HG02938 (cell line): ENCODE measurements at regions not wholly inside any gene's neighbourhood (a gene's known extent, or its start where the extent isn't known, plus 50 kb on each side); places are given as distances from the start of the nearest gene placed in this dataset.
"Not testable (repeated sequence)": the region's sequence is repeated elsewhere in the genome, so short reads cannot be mapped to it uniquely, and the experiment has no call there.

Source experiments
- ATAC-seq: cut with Tn5 transposase; IDR thresholded peaks from one replicate; pipeline ENCODE4 v1.9.1; 2021; ENCODE audit warnings: mild to moderate bottlenecking, moderate library complexity; ENCODE audit not compliant: unreplicated experiment

DNA sequence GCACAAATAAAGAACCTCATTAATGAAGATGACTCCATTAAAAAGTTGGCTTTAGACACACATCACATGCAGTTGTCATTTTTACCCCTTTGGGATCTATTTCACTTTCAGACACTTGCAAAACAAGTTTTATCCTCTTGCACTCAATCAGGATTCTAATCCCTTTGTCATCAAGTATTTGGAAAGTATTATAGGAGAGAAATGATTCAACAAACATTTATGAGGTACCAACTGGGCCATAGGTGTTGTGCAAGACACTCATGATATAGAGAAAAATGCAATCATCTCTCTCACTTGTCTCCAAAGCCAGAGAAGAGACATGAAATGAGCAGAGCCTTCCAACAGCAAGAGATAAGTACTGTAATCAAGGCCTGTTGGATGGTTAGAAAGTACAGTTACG, 327.7 kb downstream of the RMST start:
- no peak for ATAC-seq

DNA sequence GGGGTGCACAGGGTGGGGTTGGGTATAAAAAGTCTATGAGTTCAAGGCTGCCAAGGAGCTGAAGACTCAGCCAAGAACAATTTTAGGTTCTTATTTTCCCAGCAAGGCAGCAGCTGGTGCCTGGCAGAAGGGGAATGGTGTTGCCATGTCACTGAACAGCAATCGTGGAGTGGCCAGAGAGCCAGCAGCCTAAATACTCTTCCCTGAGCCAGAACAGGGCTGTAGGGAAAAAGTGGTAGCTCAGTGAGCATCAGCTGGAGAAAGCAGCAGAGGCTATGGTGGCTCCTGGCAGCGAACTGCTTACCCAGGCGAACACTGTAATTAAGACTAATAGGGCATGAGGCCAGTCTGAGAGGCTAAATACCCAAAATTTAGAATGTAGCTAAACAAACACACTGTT, 334.9 kb downstream of the RMST start:
- no peak for ATAC-seq

DNA sequence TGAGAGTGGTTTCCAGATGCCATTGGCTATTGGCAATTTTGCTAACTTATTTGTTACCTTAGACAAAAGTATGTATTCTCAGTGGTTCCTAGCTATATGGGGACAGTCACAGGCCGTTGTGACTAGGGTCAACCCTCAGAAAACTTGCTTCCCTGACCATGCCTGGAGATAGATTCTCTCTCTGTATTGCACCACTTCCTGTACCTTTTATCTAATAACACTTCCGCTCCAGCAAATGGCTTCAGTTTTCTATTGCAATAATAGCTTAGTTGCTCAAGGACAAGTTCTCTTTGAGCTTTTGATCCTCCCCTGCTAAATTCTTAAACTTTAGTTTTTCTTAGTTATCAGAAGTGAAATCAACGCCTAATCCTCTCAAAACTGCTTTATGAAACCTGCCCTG, 338.0 kb downstream of the RMST start:
- ATAC-seq, result no peak

DNA sequence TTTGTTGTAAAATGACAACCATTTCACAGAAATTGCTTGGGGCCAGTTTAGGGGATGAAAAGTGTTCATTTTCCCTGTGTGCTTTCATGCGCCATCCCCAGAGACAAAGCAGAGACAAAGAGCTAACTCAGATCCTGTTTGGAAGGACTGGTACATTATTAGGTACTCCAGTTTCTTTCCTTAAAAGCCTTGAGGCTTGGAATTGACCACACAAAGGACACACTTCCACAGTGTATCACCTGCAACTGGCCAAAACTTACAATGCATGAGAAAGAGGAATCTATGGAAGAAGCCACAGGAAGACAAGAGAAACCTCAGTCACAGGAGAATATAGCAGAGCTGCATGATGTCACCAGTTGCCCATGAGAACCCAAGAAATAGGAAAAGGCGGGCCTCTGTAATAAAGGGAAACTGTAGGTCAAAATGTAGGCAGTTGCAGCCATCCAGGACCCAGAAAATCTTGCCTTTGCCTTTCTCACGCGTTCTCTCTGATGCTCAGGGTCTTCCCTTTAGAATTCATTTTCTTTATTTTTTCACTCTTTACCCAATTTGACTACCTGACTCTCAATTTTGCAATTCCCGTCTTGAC, 339.0 kb downstream of the RMST start:
- ATAC-seq, result no peak

DNA sequence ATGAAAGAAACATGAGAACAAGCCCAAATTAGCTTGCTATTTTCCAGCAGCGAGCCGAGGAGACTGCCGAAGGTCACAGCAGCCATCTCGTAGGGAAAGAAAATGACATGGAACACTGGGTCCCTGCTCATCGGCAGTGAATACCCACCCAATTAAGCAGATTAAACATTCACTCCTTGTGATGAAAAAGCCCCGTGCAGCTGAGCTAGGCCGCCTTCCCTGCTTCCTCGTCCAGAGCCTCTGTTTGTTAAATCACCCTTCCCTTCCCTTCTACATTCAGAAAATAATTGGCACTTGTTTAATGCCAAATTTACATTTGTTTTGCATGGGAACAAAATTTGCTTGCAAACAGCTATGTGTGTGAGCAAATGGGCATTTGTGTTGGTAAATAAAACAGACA, 342.5 kb downstream of the RMST start:
- ATAC-seq, result no peak

DNA sequence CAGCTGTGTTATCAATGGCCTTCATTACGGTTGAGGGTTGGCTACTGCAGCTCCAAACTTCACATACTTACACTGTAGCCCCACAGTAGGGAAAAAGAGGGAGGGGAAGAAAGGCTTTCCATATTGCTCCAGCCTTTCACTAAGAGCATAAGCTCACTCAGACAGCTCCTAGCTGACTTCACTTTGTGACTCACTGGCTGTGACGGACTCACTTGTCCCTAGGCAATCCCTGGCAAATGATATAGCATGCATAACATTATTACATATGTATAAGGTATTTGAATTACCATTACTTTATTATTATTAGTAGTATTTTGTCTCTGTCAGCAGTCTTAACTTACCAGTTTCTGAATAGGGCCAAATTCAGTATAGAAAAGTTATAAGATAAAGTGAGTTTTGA, 350.7 kb downstream of the RMST start:
- no peak for ATAC-seq

DNA sequence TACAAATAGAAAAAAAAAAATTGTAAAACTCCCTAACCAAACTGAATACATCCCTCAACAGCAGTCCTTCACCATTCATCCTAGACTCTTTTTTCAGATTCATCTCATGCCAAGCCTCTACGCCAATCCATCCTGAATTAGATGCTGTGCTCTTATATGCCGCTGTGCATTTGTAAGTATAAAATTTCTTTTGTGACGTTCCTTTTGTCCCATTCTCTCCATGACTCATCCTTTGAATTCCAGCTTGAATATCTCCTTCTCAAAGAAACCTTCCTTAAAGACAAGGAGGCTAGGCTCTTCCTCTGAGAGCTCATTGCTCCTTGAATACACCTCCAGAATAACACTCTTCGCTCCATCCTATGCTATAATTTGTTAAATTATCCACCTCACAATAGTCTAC, 359.2 kb downstream of the RMST start:
- ATAC-seq, result no peak

DNA sequence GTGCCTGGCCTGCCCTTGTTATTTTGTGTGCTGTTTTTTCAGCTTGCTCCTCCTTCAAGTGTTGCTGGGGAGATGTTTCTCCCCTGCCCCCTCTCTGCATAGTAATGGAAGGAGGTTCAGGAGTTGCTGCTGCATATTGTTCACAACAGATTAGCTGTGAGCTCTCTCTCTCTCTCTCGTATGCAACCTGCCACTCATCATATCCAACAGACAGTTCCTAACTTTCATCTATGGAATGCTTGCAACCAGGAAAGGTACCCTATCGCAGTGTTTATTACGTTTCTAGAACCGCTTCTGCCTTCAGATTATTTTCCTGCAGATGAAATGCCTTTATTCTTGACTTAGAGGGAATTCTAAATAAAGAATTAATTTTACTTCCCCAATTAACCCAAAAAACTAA, 372.9 kb downstream of the RMST start:
- no peak for ATAC-seq

DNA sequence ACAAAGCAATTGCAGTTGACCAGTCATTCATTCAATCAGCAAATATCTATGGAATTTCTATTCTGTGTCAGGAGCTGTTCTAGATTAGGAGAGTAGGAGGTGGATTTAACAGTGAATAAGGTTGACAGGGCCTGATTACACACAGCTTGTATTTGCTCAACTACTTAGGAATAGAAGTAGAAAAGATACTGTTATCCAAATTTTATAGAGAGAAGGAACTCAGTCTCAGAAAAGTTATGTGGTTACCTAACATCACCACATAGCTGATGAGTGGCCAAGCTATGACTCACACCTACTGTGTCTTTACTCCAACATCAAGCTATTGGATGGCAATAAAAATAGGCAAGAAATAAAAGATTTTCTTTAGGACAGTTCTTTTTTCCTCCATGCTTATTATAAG, 374.8 kb downstream of the RMST start:
- ATAC-seq, result no peak

DNA sequence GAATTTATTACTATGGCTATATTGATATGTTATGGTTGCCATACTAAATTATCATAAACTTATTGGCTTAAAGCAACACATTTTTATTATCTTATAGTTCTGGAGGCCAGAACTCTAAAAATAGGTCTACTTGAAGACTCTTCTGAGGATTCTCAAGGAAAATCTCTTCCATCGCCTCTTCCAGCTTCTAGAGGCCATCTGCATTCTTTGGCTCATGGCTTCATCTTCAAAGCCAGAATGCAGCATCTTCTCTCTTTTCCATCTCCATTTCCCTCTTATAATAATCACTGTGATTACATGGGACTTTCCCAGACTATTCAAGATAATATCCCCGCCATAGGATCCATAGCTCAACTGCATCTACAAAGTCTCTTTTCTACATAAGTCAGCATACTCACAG, 385.4 kb downstream of the RMST start:
- no peak for ATAC-seq

DNA sequence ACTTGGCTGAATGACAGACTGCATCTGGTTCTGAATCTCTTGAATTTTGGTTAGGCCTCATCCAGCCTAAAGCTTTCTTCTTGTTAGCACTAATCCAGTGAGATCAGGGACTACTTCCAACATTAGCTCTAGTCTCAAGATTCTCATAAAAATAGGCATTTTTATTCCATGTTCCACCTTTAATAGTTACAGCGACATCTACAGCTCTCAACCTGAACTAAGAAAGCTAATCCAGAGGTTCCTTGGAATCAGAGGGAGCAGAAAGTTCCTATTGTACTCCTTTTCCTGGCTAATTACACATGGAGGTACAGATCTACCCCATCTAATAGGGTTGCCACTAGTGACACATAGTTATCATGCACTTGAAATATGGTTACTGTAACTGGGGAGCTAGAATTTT, 391.9 kb downstream of the RMST start:
- no peak for ATAC-seq

DNA sequence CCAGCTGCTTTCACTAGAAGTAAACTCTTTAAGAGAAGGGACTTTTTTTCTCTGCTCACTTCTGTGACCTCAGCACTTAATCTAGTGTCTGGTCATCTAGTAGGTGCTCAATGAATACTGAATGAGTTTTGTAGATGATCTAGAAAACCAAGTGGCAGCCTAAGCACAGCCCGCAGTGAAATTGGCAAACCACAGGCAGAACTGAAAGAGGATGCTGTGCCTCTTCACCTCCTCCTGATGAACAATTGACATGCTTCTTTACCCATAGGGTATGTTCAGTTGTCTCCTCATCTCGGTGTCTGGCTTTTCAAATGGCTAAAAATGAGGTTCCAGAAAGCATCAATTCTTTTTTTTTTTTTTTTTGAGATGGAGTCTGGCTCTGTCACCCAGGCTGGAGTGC, 399.5 kb downstream of the RMST start:
- ATAC-seq, result no peak

DNA sequence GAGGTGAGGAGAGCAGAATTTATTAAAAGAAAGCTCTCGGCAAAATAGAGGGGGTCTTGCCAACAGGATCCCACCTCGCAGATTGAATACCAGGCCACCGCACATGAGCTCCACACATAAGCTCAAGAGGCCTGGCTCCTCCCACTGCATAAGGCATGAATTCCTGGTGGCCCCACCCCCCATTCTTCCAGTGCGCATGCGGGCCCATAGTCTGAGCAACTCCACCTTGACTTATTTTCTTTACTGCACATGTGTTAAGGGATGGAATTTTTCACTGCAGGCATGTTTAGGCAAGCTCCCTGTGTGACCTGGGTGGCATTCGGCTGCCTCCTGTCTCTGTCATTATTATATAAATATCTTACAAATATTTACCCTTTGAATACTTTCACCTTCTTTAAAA, 412.5 kb downstream of the RMST start:
- ATAC-seq, result no peak

DNA sequence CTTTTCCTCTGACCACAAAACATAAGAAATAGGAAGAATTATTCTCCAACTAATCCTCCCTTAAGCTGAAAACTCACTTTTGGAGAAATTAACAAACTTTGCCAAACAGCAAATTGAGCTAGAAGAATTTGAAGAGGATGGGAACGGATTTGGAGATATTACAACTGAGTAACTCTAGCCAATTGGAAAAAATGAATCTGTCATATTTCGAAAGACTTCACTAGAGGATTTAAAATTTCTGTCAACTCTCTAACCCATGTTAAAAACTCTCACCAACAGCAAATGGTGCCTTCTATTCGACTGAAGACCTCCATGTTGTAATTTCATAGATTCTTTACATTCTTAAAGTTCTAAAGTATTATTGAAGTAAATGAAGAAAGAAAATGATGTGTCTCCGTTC, 414.2 kb downstream of the RMST start:
- no peak for ATAC-seq

DNA sequence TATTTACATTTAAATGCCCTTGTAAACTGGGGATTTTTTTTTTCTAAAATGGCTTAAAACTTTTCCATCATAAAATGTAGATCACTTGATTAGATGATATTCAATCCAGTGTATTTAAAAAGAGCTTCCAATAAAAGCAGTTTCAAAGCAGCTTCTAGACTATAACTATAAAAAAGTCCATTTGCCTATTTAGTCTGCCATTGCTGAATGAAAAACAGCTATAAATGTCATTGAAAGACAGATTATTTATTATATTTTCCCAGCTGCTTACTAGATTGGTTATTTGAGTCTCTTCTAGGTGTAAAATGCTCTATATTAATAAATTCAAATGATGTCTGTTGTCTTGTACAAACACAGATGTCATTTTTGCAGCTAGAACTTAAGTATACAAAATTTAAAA, 414.8 kb downstream of the RMST start:
- ATAC-seq, result no peak

DNA sequence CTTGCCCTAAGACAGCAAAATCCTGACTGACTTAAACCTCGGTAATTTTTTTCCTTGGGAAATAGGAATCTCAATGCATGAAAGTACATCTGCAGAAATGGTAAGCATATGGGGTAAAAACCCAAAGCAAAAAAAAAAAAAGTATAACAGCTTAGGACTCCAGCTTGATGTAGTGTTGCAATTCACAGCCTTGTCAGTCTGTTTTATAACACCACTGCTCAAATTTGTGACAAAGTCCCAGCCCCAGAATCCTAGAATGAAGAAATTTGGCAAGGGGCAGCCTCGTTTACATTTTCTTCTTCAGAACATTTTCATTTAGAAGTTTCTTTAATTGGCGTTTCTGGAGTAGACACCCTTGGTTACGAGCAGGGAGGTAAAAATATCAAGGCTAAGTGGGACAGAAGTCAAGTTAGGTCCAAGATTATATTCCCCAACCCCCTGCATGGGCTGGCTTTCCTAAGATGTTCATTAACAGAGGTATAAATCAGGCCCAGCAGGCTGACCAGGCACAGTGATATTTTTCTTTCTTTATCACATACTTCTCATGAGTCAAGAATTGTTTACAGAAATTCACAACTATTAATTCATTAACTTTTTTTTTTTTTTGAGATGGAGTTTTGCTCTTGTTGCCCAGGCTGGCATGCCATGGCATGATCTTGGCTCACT, 424.0 kb downstream of the RMST start:
- no peak for ATAC-seq

DNA sequence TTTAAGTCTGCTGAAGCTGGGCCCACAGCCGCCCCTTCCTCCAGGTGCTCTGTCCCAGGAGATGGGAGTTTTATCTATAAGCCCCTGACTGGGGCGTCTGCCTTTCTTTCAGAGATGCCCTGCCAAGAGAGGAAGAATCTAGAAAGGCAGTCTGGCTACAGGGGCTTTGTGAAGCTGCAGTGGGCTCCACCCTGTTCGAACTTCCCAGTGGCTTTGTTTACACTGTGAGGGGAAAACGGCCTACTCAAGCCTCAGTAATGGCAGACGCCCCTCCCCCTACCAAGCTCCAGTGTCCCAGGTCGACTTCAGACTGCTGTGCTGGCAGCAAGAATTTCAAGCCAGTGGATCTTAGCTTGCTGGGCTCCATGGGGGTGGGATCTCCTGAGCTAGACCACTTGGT, 435.3 kb downstream of the RMST start:
- ATAC-seq, result not testable (repeated sequence)

DNA sequence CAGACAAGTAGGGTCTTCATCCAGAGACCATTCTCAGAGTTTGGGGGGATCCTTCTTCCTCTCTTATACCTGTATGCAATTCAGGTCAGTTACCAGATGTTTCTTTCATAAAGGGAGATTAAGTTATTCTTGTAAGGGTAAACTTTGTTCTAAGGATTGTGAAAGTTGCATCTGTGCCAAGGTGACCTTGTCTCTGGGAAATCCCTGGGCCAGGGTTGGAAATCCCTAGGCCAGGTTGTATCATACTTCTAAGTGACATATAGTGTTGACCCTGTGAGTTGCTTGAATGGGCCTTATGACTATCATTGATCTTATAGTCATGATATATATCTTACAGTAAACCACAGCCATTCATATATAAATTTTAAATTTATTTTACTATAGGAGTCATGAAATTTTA, 436.9 kb downstream of the RMST start:
- ATAC-seq, result no peak

DNA sequence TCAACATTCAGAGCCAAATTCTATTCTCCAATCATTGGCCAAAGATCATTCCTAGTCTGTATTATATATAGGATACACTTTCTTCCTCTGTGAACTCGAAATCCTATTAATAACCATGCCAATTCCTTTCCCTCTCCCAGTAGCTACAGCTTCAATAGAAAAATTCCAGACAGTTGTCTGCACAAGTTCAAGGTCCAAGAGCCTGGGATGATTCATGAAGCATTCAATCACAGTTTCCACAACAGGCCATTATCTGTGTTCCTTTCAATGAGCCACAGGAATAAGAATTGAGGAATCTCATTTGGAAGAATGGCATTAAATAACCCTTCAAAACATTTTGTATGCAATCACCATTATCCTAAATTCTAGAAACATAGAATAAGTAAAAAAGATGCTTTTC, 437.4 kb downstream of the RMST start:
- no peak for ATAC-seq

DNA sequence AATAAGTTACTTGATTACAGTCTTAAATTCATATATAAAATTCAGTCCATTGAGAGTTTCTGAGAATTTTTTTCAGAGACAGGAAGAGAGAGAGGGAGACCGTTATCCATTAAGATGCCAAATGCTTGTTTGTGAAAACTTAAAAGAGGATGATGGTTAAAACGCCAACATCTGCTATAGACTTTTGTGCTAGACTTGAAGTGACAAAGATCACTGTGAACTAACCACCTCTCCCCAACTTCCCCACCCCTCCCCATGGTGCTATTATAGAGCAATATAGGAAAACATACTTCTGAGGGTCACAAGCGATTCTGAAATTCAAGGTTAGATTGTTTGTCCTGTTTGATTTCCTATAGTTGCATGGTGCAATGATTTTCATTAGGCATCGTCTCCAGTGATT, 440.8 kb downstream of the RMST start:
- no peak for ATAC-seq

DNA sequence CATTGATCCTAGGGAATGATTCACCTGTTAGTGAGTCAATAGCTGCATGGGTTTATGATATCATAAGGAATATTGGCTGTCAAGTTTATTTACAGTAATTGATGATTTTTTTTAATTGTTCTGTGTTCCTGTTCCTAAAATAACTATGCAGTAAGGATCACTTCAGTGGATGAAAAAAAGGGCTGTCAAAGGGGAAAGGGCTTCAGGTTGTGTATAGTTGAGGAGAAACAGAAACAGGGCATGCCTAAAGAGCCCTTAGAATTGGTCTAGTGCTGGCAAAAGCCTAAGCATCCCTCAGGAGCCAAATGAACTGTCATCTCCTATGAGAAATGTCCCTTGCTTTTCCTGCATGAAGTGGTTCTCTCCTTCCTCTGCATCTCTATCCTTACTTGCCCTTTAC, 444.9 kb downstream of the RMST start:
- no peak for ATAC-seq

DNA sequence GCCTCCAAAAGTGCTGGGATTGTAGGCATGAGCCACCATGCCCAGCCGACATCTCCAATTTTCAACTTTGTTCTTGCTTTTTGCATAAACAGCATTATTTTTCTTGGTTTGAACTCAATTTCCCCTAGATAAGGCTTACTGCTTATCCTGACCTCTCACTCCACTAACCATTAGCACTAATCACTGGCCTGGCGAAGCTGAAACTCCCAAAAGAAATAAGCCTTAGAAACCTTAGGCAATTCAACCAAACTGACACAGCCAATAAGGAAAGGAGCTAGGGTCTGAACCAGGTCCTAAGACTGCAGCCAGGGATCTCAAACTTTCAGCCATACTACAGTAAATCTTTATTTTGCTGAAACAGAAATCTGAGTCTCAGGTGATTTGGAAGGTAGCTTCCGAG, 448.0 kb downstream of the RMST start:
- no peak for ATAC-seq

DNA sequence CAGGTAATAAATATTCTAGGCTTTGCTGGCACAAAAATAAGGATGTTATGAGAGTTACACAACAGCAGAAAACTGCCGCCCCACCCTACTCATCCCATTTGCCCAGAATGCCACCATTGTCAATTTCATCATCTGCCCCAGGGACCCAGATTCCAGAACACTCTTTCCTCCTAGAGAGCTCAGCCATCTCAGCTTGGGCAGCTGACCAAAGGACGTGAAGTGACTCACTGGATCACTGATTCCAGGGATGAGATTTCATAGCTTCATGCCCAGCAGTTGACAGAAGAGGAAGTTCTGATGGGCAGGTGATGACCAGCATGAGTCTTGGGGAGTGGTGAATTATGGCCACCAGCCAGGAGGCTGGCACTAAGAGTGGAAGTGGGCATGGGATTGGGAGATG, 450.3 kb downstream of the RMST start:
- ATAC-seq, result no peak
